ENCODE measurements at regions not wholly inside any gene's neighbourhood (a gene's known extent, or its start where the extent isn't known, plus 50 kb on each side); places are given as distances from the start of the nearest gene placed in this dataset.

- Histone ChIP-seq H3K4me2 (ENCODE audit: low read depth, low read length, poor library complexity, severe bottlenecking) (no peak overlapping the region), H2AFZ (ENCODE audit: low read depth, low read length, severe bottlenecking) (no peak overlapping the region), H3K36me3 (ENCODE audit: low read length) (no peaks in the 10 kb centered on the region), H3K9ac (ENCODE audit: low read length) (no peak overlapping the region), H3F3A (ENCODE audit: insufficient read depth) (no peaks in the 10 kb centered on the region), H3K9me2 (replicated peaks; ENCODE audit: insufficient read depth, low read length) (no peaks in the 10 kb centered on the region), H3K27ac (ENCODE audit: low read depth, low read length) (no peak overlapping the region), H3K4me3 (ENCODE audit: insufficient read depth, low read length, poor library complexity, severe bottlenecking) (no peak overlapping the region), H3K79me2 (ENCODE audit: insufficient read depth, low read length) (no peaks in the 10 kb centered on the region), H3K9me3 (ENCODE audit: insufficient read depth, low read length) (no peaks in the 10 kb centered on the region), H3K27me3 (ENCODE audit: low read length) (no peaks in the 10 kb centered on the region), H4K20me1 (ENCODE audit: low read depth, low read length) (no peaks in the 10 kb centered on the region)
- no peak for TF ChIP-seq CTCF (IDR thresholded peaks at IDR 0.05; ENCODE audit: insufficient read depth, low read length, poor library complexity, severe bottlenecking)
- TF ChIP-seq EZH2phosphoT487 (conservative IDR thresholded peaks at IDR 0.05; ENCODE audit: low read length), result no peak
These were observed 170.0 kb downstream of the PTEN start for GRCh38 chr10:88033385-88033784.

GRCh38 chr10:88033793-88034192 is 170.4 kb downstream of the PTEN start:
- Histone ChIP-seq H3K9me2 (replicated peaks; ENCODE audit: insufficient read depth, low read length) (no peaks in the 10 kb centered on the region), H3K27ac (ENCODE audit: low read depth, low read length) (no peak overlapping the region), H3K4me3 (ENCODE audit: insufficient read depth, low read length, poor library complexity, severe bottlenecking) (no peak overlapping the region), H2AFZ (ENCODE audit: low read depth, low read length, severe bottlenecking) (no peak overlapping the region), H3F3A (ENCODE audit: insufficient read depth) (no peaks in the 10 kb centered on the region), H3K79me2 (ENCODE audit: insufficient read depth, low read length) (no peaks in the 10 kb centered on the region), H4K20me1 (ENCODE audit: low read depth, low read length) (no peaks in the 10 kb centered on the region), H3K27me3 (ENCODE audit: low read length) (no peaks in the 10 kb centered on the region), H3K4me2 (ENCODE audit: low read depth, low read length, poor library complexity, severe bottlenecking) (no peak overlapping the region), H3K9ac (ENCODE audit: low read length) (no peak overlapping the region), H3K9me3 (ENCODE audit: insufficient read depth, low read length) (no peaks in the 10 kb centered on the region), H3K36me3 (ENCODE audit: low read length) (no peaks in the 10 kb centered on the region)
- no peak for TF ChIP-seq CTCF (IDR thresholded peaks at IDR 0.05; ENCODE audit: insufficient read depth, low read length, poor library complexity, severe bottlenecking)
- no peak for TF ChIP-seq EZH2phosphoT487 (conservative IDR thresholded peaks at IDR 0.05; ENCODE audit: low read length)

- H4K20me1 ChIP-seq (ENCODE audit: low read depth, low read length), result no peaks in the 10 kb centered on the region
- H3F3A ChIP-seq (ENCODE audit: insufficient read depth), result no peaks in the 10 kb centered on the region
- H2AFZ ChIP-seq (ENCODE audit: low read depth, low read length, severe bottlenecking), result no peak overlapping the region
- H3K4me3 ChIP-seq (ENCODE audit: insufficient read depth, low read length, poor library complexity, severe bottlenecking), result no peak overlapping the region
- no peaks in the 10 kb centered on the region for H3K79me2 ChIP-seq (ENCODE audit: insufficient read depth, low read length)
- no peaks in the 10 kb centered on the region for H3K36me3 ChIP-seq (ENCODE audit: low read length)
- H3K4me2 ChIP-seq (ENCODE audit: low read depth, low read length, poor library complexity, severe bottlenecking), result no peak overlapping the region
- TF ChIP-seq CTCF (IDR thresholded peaks at IDR 0.05; ENCODE audit: insufficient read depth, low read length, poor library complexity, severe bottlenecking), result no peak
- no peak for TF ChIP-seq EZH2phosphoT487 (conservative IDR thresholded peaks at IDR 0.05; ENCODE audit: low read length)
- no peaks in the 10 kb centered on the region for H3K27me3 ChIP-seq (ENCODE audit: low read length)
- H3K9me3 ChIP-seq (ENCODE audit: insufficient read depth, low read length), result no peaks in the 10 kb centered on the region
- no peaks in the 10 kb centered on the region for H3K9me2 ChIP-seq (replicated peaks; ENCODE audit: insufficient read depth, low read length)
- no peak overlapping the region for H3K9ac ChIP-seq (ENCODE audit: low read length)
- no peak overlapping the region for H3K27ac ChIP-seq (ENCODE audit: low read depth, low read length)
These were observed 172.7 kb downstream of the PTEN start for GRCh38 chr10:88036126-88036525.

Measured in SU-DHL-6 (cell line).